ENCODE measurements at regions not wholly inside any gene's neighbourhood (a gene's known extent, or its start where the extent isn't known, plus 50 kb on each side); places are given as distances from the start of the nearest gene placed in this dataset.

- TF ChIP-seq CTCF (IDR thresholded peaks at IDR 0.05; ENCODE audit: insufficient read depth, low read depth, low read length) = no peak
- DNase-seq (ENCODE audit: low read depth) = no peak
- H3K4me3 ChIP-seq (ENCODE audit: low read depth, low read length) = no peak overlapping the region
Measured at GRCh38 chr4:127214931-127215330, 417.8 kb upstream of the INTU start.

- no peak for DNase-seq (ENCODE audit: low read depth)
- H3K4me3 ChIP-seq (ENCODE audit: low read depth, low read length) = no peak overlapping the region
- TF ChIP-seq CTCF (IDR thresholded peaks at IDR 0.05; ENCODE audit: insufficient read depth, low read depth, low read length) = no peak
Measured at GRCh38 chr4:127217586-127218229, 415.0 kb upstream of the INTU start.

GRCh38 chr4:127219232-127219631 lies 413.5 kb upstream of the INTU start:
- no peak for DNase-seq (ENCODE audit: low read depth)
- no peak for TF ChIP-seq CTCF (IDR thresholded peaks at IDR 0.05; ENCODE audit: insufficient read depth, low read depth, low read length)
- H3K4me3 ChIP-seq (ENCODE audit: low read depth, low read length) = no peak overlapping the region

- H3K4me3 ChIP-seq (ENCODE audit: low read depth, low read length) = no peak overlapping the region
- DNase-seq (ENCODE audit: low read depth) = no peak
- TF ChIP-seq CTCF (IDR thresholded peaks at IDR 0.05; ENCODE audit: insufficient read depth, low read depth, low read length) = no peak
Measured at GRCh38 chr4:127224556-127224955, 408.2 kb upstream of the INTU start.

- DNase-seq (ENCODE audit: low read depth) = no peak
- no peak overlapping the region for H3K4me3 ChIP-seq (ENCODE audit: low read depth, low read length)
- no peak for TF ChIP-seq CTCF (IDR thresholded peaks at IDR 0.05; ENCODE audit: insufficient read depth, low read depth, low read length)
Measured at GRCh38 chr4:127229855-127230608, 402.7 kb upstream of the INTU start.

- H3K4me3 ChIP-seq (ENCODE audit: low read depth, low read length) = no peak overlapping the region
- no peak for TF ChIP-seq CTCF (IDR thresholded peaks at IDR 0.05; ENCODE audit: insufficient read depth, low read depth, low read length)
- peak; percentile 82 for DNase-seq (ENCODE audit: low read depth)
Measured at GRCh38 chr4:127236889-127237288, 395.9 kb upstream of the INTU start.

Measured in fibroblast of villous mesenchyme (primary cell).